SK-N-MC (cell line): ENCODE measurements at regions not wholly inside any gene's neighbourhood (a gene's known extent, or its start where the extent isn't known, plus 50 kb on each side); places are given as distances from the start of the nearest gene placed in this dataset.

Experiments used
- EZH2 ChIP-seq: fragments of 200-600 bp; sonication (generic); IDR thresholded peaks from one replicate; pipeline ENCODE4 v1.6.1; 2017; ENCODE audit warnings: antibody characterized with exemption
- POLR2AphosphoS5 ChIP-seq: IDR thresholded peaks from 2 replicates; pipeline ENCODE4 v1.6.1; 2012; ENCODE audit warnings: mild to moderate bottlenecking, low read depth, low read length, borderline replicate concordance

DNA sequence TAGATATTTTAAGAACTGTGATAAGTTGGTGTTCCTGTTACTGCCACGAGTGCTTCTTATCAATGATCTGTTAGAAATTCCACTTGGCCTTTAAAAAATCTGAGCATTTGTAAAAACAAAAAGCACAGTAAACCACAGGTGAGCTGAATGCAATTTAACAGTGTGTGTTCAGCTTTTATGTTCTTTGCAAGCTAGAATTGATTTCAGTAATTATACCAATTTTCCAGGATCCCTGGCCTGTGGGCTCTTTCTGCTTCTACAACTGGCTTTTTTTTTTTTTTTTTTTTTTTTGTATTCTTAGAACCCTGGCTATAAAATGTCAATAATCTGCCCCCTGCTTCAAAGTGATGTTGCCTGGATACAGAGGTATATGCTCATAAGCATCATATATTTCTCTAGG, 548.5 kb upstream of the SLC8A1 start:
- TF ChIP-seq POLR2AphosphoS5 (no peak), EZH2 (no peak)
